Vagina (tissue), 2 donors: ENCODE measurements at regions not wholly inside any gene's neighbourhood (a gene's known extent, or its start where the extent isn't known, plus 50 kb on each side); places are given as distances from the start of the nearest gene placed in this dataset.

ENCODE experiments used
- DNase-seq, 2 donors: peaks; one replicate each; pipeline ENCODE4 v3.0.0-alpha.2; 2017; ENCODE audit errors: extremely low spot score in 2 of 2
- H3K27ac ChIP-seq: fragments of 200-600 bp; sonication (generic); one replicate; pipeline ENCODE4 v1.5.1; 2019
- H3K27me3 ChIP-seq: fragments of 200-600 bp; sonication (generic); one replicate; pipeline ENCODE4 v1.5.1; 2019
- H3K36me3 ChIP-seq, 2 donors: fragments of 200-600 bp; sonication (generic); one replicate each; pipeline ENCODE4 v1.5.1; 2017 to 2019
- H3K4me1 ChIP-seq: fragments of 200-600 bp; sonication (generic); one replicate; pipeline ENCODE4 v1.5.1; 2019
- H3K4me3 ChIP-seq, 2 donors: fragments of 200-600 bp; sonication (generic); 1 replicate in 1 of 2; 2 replicates in 1 of 2; pipeline ENCODE4 v1.5.1; 2016 to 2019
- H3K9me3 ChIP-seq: fragments of 200-600 bp; sonication (generic); one replicate; pipeline ENCODE4 v1.5.1; 2019
- CTCF ChIP-seq, 3 experiments: fragments of 450-650 bp in 2 of 3; fragments of 200-600 bp in 1 of 3; sonication (generic) in 1 of 3; IDR thresholded peaks; one replicate each; pipeline ENCODE4 v1.5.1; 2017 to 2019; ENCODE audit warnings: antibody characterized with exemption in 3 of 3, mild to moderate bottlenecking in 2 of 3, moderate library complexity in 2 of 3
- POLR2A ChIP-seq, 2 donors: fragments of 450-650 bp; IDR thresholded peaks; one replicate each; pipeline ENCODE4 v1.6.1; 2017; ENCODE audit warnings: antibody characterized with exemption in 2 of 2, mild to moderate bottlenecking in 2 of 2, moderate library complexity in 2 of 2
- POLR2AphosphoS5 ChIP-seq, 2 donors: sonication (generic); formaldehyde crosslinking; IDR thresholded peaks; one replicate each; pipeline ENCODE4 v1.9.0; 2017; ENCODE audit warnings: antibody characterized with exemption in 2 of 2, mild to moderate bottlenecking in 2 of 2, low read depth in 1 of 2; ENCODE audit not compliant: insufficient read depth in 1 of 2
- intact Hi-C: fragments of 100-400 bp; cut with DNase I; formaldehyde crosslinking; loops from one replicate; pipeline ENCODE4 v1.15.1; 2023

- Histone ChIP-seq H3K9me3 (no peaks in the 10 kb centered on the region), H3K27me3 (no peaks in the 10 kb centered on the region), H3K36me3 (no peaks in the 10 kb centered on the region), H3K4me1 (no peaks in the 10 kb centered on the region), H3K4me3 (no peak overlapping the region), H3K27ac (no peak overlapping the region)
- intact Hi-C loops = no loop called here
- no peak for TF ChIP-seq POLR2AphosphoS5 (IDR thresholded peaks at IDR 0.05; ENCODE audit: insufficient read depth in 1 of 2, low read depth in 1 of 2)
- no peak for TF ChIP-seq CTCF (IDR thresholded peaks at IDR 0.05)
- no peak for TF ChIP-seq POLR2A (IDR thresholded peaks at IDR 0.05)
- DNase-seq = no peak
These were observed 294.4 kb downstream of the PRDM2 start for GRCh38 chr1:13994386-13994785.

GRCh38 chr1:13996334-13996733 is 296.3 kb downstream of the PRDM2 start:
- Histone ChIP-seq H3K36me3 (no peaks in the 10 kb centered on the region), H3K9me3 (no peaks in the 10 kb centered on the region)
- no peak for DNase-seq

GRCh38 chr1:14003552-14003951 is 303.6 kb downstream of the PRDM2 start:
- Histone ChIP-seq H3K9me3 (no peaks in the 10 kb centered on the region), H3K4me3 (no peak overlapping the region), H3K4me1 (no peaks in the 10 kb centered on the region), H3K27ac (no peak overlapping the region), H3K36me3 (no peaks in the 10 kb centered on the region), H3K27me3 (no peaks in the 10 kb centered on the region)
- TF ChIP-seq CTCF (IDR thresholded peaks at IDR 0.05) (no peak), POLR2AphosphoS5 (IDR thresholded peaks at IDR 0.05; ENCODE audit: insufficient read depth in 1 of 2, low read depth in 1 of 2) (no peak), POLR2A (IDR thresholded peaks at IDR 0.05) (no peak)
- no peak for DNase-seq
- intact Hi-C loops = no loop called here

More at GRCh38 chr1:13996334-13996733, 296.3 kb downstream of the PRDM2 start:
- Histone ChIP-seq H3K27me3 (no peaks in the 10 kb centered on the region), H3K4me1 (no peaks in the 10 kb centered on the region), H3K4me3 (no peak overlapping the region), H3K27ac (no peak overlapping the region)
- no peak for TF ChIP-seq POLR2A (IDR thresholded peaks at IDR 0.05)
- intact Hi-C loops = no loop called here

- intact Hi-C loops = no loop called here
- Histone ChIP-seq H3K9me3 (no peaks in the 10 kb centered on the region), H3K27ac (no peak overlapping the region), H3K27me3 (no peaks in the 10 kb centered on the region), H3K4me1 (no peaks in the 10 kb centered on the region), H3K36me3 (no peaks in the 10 kb centered on the region), H3K4me3 (no peak overlapping the region)
- peak in 1 of 2 donors; percentile 10 for DNase-seq
- no peak for TF ChIP-seq POLR2AphosphoS5 (IDR thresholded peaks at IDR 0.05; ENCODE audit: insufficient read depth in 1 of 2, low read depth in 1 of 2)
- TF ChIP-seq POLR2A (IDR thresholded peaks at IDR 0.05) = no peak
- no peak for TF ChIP-seq CTCF (IDR thresholded peaks at IDR 0.05)
These were observed 309.6 kb downstream of the PRDM2 start for GRCh38 chr1:14009582-14009981.

- intact Hi-C loops = no loop called here
- Histone ChIP-seq H3K4me1 (no peaks in the 10 kb centered on the region), H3K4me3 (no peak overlapping the region), H3K27me3 (no peaks in the 10 kb centered on the region), H3K36me3 (no peaks in the 10 kb centered on the region), H3K9me3 (no peaks in the 10 kb centered on the region), H3K27ac (no peak overlapping the region)
- TF ChIP-seq CTCF (IDR thresholded peaks at IDR 0.05) (no peak), POLR2A (IDR thresholded peaks at IDR 0.05) (no peak), POLR2AphosphoS5 (IDR thresholded peaks at IDR 0.05; ENCODE audit: insufficient read depth in 1 of 2, low read depth in 1 of 2) (no peak)
- DNase-seq = peak in 1 of 2 donors; percentile 25
These were observed 310.5 kb downstream of the PRDM2 start for GRCh38 chr1:14010476-14010875.

- Histone ChIP-seq H3K27me3 (no peaks in the 10 kb centered on the region), H3K4me3 (no peak overlapping the region), H3K9me3 (no peaks in the 10 kb centered on the region), H3K36me3 (no peaks in the 10 kb centered on the region), H3K4me1 (no peaks in the 10 kb centered on the region), H3K27ac (no peak overlapping the region)
- TF ChIP-seq POLR2AphosphoS5 (IDR thresholded peaks at IDR 0.05; ENCODE audit: insufficient read depth in 1 of 2, low read depth in 1 of 2) = no peak
- TF ChIP-seq CTCF (IDR thresholded peaks at IDR 0.05) = no peak
- TF ChIP-seq POLR2A (IDR thresholded peaks at IDR 0.05) = no peak
- DNase-seq = peak in 1 of 2 donors; percentile 64
- intact Hi-C loops = no loop called here
These were observed 311.1 kb downstream of the PRDM2 start for GRCh38 chr1:14011132-14011531.
